Activated naive CD4-positive, alpha-beta T cell treated with anti-CD3 and anti-CD28 coated beads, Interleukin-2, amount 10 ng/mL, durations not matched to agents 7 days and 5 days (primary cell): ENCODE measurements at regions not wholly inside any gene's neighbourhood (a gene's known extent, or its start where the extent isn't known, plus 50 kb on each side); places are given as distances from the start of the nearest gene placed in this dataset.

Experiments
- CTCF ChIA-PET: fragments of 350-600 bp; sonication (Branson Sonifier 250); formaldehyde crosslinking; loops from one replicate; lab custom pipeline; 2021; ENCODE audit warnings: antibody characterized with exemption; lab: Charles Lee
- DNase-seq: peaks from one replicate; pipeline ENCODE4 v3.0.0-alpha.2; 2020
- H3K27ac Mint-ChIP-seq: one replicate; pipeline ENCODE4 v1.8.0; 2021; ENCODE audit warnings: mild to moderate bottlenecking, moderate library complexity, mixed read lengths
- H3K27me3 Mint-ChIP-seq: one replicate; pipeline ENCODE4 v1.8.0; 2021; ENCODE audit warnings: mild to moderate bottlenecking, mixed read lengths
- H3K36me3 Mint-ChIP-seq: one replicate; pipeline ENCODE4 v1.8.0; 2021; ENCODE audit warnings: mixed read lengths
- H3K4me1 Mint-ChIP-seq: one replicate; pipeline ENCODE4 v1.8.0; 2021; ENCODE audit warnings: mixed read lengths
- H3K4me3 Mint-ChIP-seq: one replicate; pipeline ENCODE4 v1.8.0; 2021; ENCODE audit warnings: mild to moderate bottlenecking, moderate library complexity, mixed read lengths
- H3K9me3 Mint-ChIP-seq: one replicate; pipeline ENCODE4 v1.8.0; 2021; ENCODE audit warnings: mixed read lengths

DNA sequence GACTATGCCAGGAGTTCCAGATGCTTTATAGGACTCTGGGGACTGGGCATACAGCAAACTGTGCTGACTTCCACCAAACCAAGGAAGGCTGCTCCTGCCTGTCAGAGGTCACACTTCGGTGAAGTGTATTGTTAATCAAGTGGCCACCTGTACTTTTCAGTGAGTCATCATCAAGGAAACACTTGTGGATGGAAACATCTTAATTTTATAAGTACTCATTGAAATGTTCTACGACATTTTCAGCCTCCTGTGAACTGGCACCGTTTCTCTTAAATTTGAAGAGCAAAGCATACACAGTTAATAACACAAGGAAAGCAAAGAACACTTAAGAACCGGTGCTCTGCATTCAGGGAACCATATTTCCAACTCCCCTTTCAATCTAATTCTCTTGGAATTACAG is 801.7 kb upstream of the DPPA4 start:
- Mint-ChIP-seq H3K4me3 (no peak overlapping the region), H3K9me3 (no peaks in the 10 kb centered on the region), H3K27me3 (no peaks in the 10 kb centered on the region), H3K27ac (no peak overlapping the region), H3K4me1 (no peaks in the 10 kb centered on the region), H3K36me3 (no peaks in the 10 kb centered on the region)
- CTCF ChIA-PET: no interaction called here
- no peak for DNase-seq

GRCh38 chr3:110139821-110140220 is 802.5 kb upstream of the DPPA4 start:
- Mint-ChIP-seq H3K36me3 (no peaks in the 10 kb centered on the region), H3K9me3 (no peaks in the 10 kb centered on the region), H3K4me1 (no peaks in the 10 kb centered on the region), H3K27ac (no peak overlapping the region), H3K27me3 (no peaks in the 10 kb centered on the region), H3K4me3 (no peak overlapping the region)
- DNase-seq: no peak
- CTCF ChIA-PET: no interaction called here

DNA sequence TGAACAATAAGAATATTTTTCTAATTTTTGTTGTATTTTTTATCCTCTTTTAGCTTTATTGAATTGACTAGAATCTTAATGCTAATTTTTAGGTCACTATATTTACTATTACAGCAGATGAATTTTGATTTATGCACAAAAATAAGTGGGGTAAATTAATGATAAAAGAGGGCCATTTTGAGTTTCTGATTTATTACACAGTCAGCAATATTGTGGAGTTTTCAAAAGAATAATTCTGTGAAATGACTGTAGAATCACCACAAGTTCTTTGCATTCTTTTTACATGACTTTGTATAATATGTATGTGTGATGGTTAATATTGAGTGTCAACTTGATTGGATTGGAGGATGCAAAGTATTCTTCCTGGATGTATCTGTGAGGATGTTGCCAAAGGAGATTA is 812.4 kb upstream of the DPPA4 start:
- Mint-ChIP-seq H3K9me3 (no peaks in the 10 kb centered on the region), H3K4me3 (no peak overlapping the region), H3K27ac (no peak overlapping the region), H3K36me3 (no peaks in the 10 kb centered on the region), H3K4me1 (no peaks in the 10 kb centered on the region), H3K27me3 (no peaks in the 10 kb centered on the region)
- CTCF ChIA-PET: no interaction called here
- no peak for DNase-seq

DNA sequence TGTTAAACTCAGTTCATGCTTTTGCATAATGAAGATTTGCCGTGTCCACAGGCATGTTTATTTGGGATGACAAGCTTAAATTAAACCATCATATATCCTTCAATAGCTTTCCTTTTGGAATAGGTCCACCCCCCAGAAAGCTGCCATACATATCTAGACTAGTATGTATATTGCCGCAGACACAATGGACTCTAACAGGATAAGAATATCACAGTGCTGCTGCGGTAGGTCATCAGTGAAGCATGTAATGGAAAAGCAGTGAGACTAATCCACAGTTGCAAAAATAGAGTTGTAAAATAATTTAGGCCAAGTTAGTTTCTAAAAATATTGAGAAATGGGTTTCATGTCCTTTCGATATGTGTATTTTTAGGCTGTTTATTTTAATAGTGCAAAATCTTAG is 819.9 kb upstream of the DPPA4 start:
- CTCF ChIA-PET: no interaction called here
- Mint-ChIP-seq H3K4me1 (no peaks in the 10 kb centered on the region), H3K36me3 (no peaks in the 10 kb centered on the region), H3K27me3 (no peaks in the 10 kb centered on the region), H3K27ac (no peak overlapping the region), H3K4me3 (no peak overlapping the region), H3K9me3 (no peaks in the 10 kb centered on the region)
- no peak for DNase-seq

DNA sequence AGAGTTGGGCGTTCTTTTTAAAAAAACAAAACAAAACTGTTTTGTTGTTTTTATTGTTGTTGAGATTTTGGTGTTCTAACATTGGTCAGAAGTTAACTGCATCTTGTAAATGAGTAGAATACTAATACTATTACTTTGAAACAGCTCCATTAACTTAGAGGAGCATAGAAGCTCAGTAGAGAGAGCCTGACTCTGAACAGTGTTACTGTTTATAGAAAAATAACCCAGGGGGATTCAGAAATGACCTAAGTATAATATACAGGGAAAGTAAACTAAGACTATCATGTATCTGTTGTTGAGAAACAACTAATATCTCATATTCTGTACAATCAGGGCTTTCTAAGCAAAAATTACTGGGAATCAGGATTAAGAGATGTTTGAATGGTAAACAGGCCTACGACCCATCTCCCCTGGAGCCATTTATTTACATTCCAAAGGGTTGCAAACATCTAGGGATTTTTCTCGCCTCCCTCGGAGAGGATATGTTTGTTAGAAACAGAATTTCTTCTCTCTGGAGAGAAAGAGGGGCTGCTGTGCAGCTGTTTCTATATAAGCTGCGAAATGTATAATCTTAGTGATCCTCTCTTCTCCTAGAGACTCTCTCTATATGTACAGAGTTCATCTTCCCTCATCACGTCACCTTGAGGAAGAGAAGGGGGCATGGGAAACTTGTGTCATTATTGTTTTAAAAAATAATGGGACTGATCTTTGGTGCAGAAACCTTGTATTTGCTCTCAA is 827.5 kb upstream of the DPPA4 start:
- Mint-ChIP-seq H3K27ac (no peak overlapping the region), H3K4me1 (no peaks in the 10 kb centered on the region), H3K36me3 (no peaks in the 10 kb centered on the region), H3K9me3 (no peaks in the 10 kb centered on the region), H3K4me3 (no peak overlapping the region), H3K27me3 (no peaks in the 10 kb centered on the region)
- no peak for DNase-seq
- CTCF ChIA-PET: no interaction called here

DNA sequence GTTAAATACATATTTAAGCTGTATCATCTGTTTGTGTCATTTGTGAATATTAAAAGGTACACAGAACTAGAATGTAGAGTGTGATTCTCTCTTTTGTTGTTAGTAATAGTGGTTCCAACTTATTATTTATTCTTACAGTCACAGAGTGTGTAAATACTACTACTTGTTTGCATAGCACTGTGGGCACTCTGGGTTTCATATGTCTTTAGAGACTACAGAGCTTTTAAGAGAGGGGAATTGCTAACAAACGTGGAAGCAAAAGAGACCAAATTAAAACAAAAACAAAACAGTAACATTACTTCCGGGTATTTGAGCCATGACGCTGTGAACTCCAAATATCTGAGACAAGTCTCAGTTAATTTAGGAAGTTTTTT is 828.0 kb upstream of the DPPA4 start:
- Mint-ChIP-seq H3K27ac (no peak overlapping the region), H3K4me1 (no peaks in the 10 kb centered on the region), H3K36me3 (no peaks in the 10 kb centered on the region), H3K9me3 (no peaks in the 10 kb centered on the region), H3K4me3 (no peak overlapping the region), H3K27me3 (no peaks in the 10 kb centered on the region)
- CTCF ChIA-PET: interaction anchor here (0.6 kb wide), 1 partner anchor 572 kb away, joined by 3 read pairs; no protein-coding TSS in a partner anchor
- no peak for DNase-seq

DNA sequence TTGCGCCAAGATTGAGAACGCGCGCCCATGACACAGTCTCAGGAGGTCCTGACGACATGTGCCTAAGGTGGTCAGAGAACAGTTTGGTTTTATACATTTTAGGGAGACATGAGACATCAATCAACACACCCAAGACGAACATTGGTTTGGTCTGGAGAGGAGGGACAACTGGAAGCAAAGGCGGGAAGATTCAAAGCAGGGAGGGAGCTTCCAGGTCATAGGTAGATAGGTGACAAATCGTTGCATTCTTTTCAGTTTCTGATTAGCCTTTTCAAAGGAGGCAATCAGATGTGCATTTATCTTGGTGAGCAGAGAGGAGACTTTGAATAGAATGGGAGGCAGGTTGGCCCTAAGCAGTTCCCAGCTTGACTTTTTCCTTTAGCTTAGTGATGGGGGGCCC is 828.4 kb upstream of the DPPA4 start:
- no peaks in the 10 kb centered on the region for H3K27me3 Mint-ChIP-seq
- no peaks in the 10 kb centered on the region for H3K4me1 Mint-ChIP-seq
- no peak overlapping the region for H3K4me3 Mint-ChIP-seq
- H3K36me3 Mint-ChIP-seq: no peaks in the 10 kb centered on the region
- no peak for DNase-seq
- no peak overlapping the region for H3K27ac Mint-ChIP-seq
- CTCF ChIA-PET: interaction anchor here (0.6 kb wide), 1 partner anchor 572 kb away, joined by 3 read pairs; no protein-coding TSS in a partner anchor
- H3K9me3 Mint-ChIP-seq: no peaks in the 10 kb centered on the region

GRCh38 chr3:110166791-110167190 is 829.4 kb upstream of the DPPA4 start:
- Mint-ChIP-seq H3K4me1 (no peaks in the 10 kb centered on the region), H3K4me3 (no peak overlapping the region), H3K9me3 (no peaks in the 10 kb centered on the region), H3K27ac (no peak overlapping the region), H3K27me3 (no peaks in the 10 kb centered on the region), H3K36me3 (no peaks in the 10 kb centered on the region)
- DNase-seq: no peak
- CTCF ChIA-PET: no interaction called here

- Mint-ChIP-seq H3K36me3 (no peaks in the 10 kb centered on the region), H3K9me3 (no peaks in the 10 kb centered on the region), H3K4me1 (no peaks in the 10 kb centered on the region), H3K27ac (no peak overlapping the region), H3K4me3 (no peak overlapping the region), H3K27me3 (no peaks in the 10 kb centered on the region)
- CTCF ChIA-PET: no interaction called here
- DNase-seq: no peak
These were observed 837.6 kb upstream of the DPPA4 start for GRCh38 chr3:110174908-110175307.

DNA sequence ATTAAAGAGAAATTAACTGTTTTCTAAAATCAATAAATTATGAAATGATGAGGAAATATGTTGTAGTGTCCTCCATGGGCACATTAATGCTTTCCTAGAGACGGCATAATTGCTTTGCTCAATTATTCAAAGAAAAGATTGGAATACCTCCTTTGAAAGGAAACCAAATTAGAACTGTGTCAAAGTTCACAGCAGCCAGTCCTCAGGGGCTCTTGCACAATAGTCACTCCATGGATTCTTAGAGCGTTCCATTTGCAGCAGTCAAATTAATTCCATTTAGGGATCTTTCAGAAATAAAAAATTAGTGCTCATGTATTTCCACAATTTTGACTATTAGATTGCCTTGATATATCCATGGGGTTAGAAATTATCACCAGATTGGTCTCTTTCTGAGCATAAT is 841.6 kb upstream of the DPPA4 start:
- Mint-ChIP-seq H3K9me3 (no peaks in the 10 kb centered on the region), H3K27ac (no peak overlapping the region), H3K4me1 (no peaks in the 10 kb centered on the region), H3K27me3 (no peaks in the 10 kb centered on the region), H3K4me3 (no peak overlapping the region), H3K36me3 (no peaks in the 10 kb centered on the region)
- CTCF ChIA-PET: no interaction called here
- DNase-seq: no peak

DNA sequence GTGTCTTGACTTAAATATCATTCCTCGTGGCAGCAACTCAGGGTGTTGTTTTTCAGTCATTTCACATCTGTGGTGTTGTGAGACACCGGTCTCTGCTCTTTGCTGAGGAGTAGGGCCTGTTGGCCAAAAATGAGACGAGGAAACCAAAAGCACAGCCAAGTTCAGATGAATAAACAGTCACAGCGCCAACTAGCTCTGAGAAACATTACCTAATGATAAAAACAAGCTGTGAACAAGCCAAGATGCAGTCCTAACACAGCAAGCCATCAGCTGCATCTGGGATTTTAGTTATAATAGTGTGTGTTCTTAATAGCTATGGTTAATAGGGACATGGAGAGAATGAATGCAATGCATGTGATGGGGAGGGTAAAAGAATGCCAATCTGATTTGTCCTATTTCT is 843.4 kb upstream of the DPPA4 start:
- no peaks in the 10 kb centered on the region for H3K9me3 Mint-ChIP-seq
- no peak overlapping the region for H3K4me3 Mint-ChIP-seq
- CTCF ChIA-PET: no interaction called here
- H3K4me1 Mint-ChIP-seq: no peaks in the 10 kb centered on the region
- H3K36me3 Mint-ChIP-seq: no peaks in the 10 kb centered on the region
- DNase-seq: no peak
- no peaks in the 10 kb centered on the region for H3K27me3 Mint-ChIP-seq
- no peak overlapping the region for H3K27ac Mint-ChIP-seq

DNA sequence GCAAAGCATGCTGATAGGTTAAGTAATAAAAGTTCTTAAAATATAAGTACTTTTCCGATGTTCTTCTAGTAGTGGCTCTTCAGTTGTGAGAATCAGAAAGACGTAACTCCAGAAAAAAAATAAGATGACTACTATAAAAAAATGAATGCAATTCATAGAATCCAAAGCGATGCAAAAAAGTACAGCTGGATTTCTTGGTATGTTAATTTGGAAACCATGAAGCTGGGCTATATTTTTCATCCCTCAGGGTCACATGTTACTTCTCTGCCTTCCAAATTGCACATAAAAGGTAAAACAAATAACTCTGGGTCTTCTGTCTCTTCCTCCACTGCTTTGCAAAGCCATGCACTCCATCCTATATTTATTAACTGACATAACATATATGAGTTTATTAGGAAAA is 843.9 kb upstream of the DPPA4 start:
- Mint-ChIP-seq H3K9me3 (no peaks in the 10 kb centered on the region), H3K27ac (no peak overlapping the region), H3K4me3 (no peak overlapping the region), H3K27me3 (no peaks in the 10 kb centered on the region), H3K4me1 (no peaks in the 10 kb centered on the region), H3K36me3 (no peaks in the 10 kb centered on the region)
- no peak for DNase-seq
- CTCF ChIA-PET: no interaction called here

DNA sequence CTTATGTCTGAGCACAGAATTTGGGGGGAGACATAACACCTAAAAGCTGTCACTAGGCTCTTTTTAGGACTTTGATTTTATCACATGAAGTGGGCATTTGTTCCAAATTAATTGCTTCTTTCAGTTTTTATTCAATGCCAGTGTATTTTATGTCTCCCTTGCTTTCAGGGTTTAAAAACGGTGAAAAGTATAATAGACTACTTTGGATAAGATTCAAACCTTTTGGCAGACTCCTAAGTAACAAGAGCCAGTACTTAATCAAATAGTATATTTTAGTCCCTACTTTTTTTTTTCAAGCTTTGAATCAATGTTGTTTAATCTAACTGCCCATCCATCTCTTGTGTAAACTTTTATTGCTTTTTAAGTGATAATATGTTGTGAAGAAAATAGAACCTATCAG is 847.2 kb upstream of the DPPA4 start:
- Mint-ChIP-seq H3K36me3 (no peaks in the 10 kb centered on the region), H3K27me3 (no peaks in the 10 kb centered on the region), H3K4me3 (no peak overlapping the region), H3K27ac (no peak overlapping the region), H3K9me3 (no peaks in the 10 kb centered on the region), H3K4me1 (no peaks in the 10 kb centered on the region)
- DNase-seq: no peak
- CTCF ChIA-PET: no interaction called here

DNA sequence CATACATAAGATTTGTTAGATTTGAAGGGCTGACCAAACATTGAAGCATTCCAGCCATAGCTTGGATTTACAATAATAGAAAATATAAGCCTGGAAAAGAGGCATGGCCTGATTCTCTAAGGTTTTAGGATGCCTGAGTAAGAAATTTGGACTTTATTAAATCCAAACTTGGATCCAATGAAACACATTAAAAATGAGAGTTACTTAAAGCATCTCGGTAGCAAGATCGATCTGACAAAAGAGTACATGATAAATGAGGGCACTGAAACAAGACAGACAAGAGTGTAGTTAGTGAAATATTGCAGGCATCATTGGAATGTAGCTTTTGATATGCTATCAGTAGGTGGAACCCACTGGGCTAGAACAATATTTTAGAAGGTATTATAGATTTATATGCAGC is 855.7 kb upstream of the DPPA4 start:
- no peak for DNase-seq
- CTCF ChIA-PET: no interaction called here
- H3K9me3 Mint-ChIP-seq: no peaks in the 10 kb centered on the region
- no peaks in the 10 kb centered on the region for H3K4me1 Mint-ChIP-seq
- H3K4me3 Mint-ChIP-seq: no peak overlapping the region
- no peaks in the 10 kb centered on the region for H3K27me3 Mint-ChIP-seq
- H3K27ac Mint-ChIP-seq: no peak overlapping the region
- no peaks in the 10 kb centered on the region for H3K36me3 Mint-ChIP-seq

- Mint-ChIP-seq H3K27ac (no peak overlapping the region), H3K4me1 (no peaks in the 10 kb centered on the region)
- CTCF ChIA-PET: no interaction called here
These were observed 861.6 kb upstream of the DPPA4 start for GRCh38 chr3:110198717-110199587.

More at GRCh38 chr3:110198717-110199587, 861.6 kb upstream of the DPPA4 start:
- DNase-seq: no peak
- Mint-ChIP-seq H3K9me3 (no peaks in the 10 kb centered on the region), H3K27me3 (no peaks in the 10 kb centered on the region), H3K4me3 (no peak overlapping the region), H3K36me3 (no peaks in the 10 kb centered on the region)
